SK-N-MC (cell line): ENCODE measurements at regions not wholly inside any gene's neighbourhood (a gene's known extent, or its start where the extent isn't known, plus 50 kb on each side); places are given as distances from the start of the nearest gene placed in this dataset.

Source experiments
- FOXP2 ChIP-seq: optimal IDR thresholded peaks from 2 replicates; pipeline ENCODE3; 2011; ENCODE audit warnings: mild to moderate bottlenecking, moderate library complexity; ENCODE audit not compliant: insufficient read depth; ENCODE audit errors: extremely low read length, control extremely low read depth
- POLR2AphosphoS5 ChIP-seq: IDR thresholded peaks from 2 replicates; pipeline ENCODE4 v1.6.1; 2012; ENCODE audit warnings: mild to moderate bottlenecking, low read depth, low read length, borderline replicate concordance

DNA sequence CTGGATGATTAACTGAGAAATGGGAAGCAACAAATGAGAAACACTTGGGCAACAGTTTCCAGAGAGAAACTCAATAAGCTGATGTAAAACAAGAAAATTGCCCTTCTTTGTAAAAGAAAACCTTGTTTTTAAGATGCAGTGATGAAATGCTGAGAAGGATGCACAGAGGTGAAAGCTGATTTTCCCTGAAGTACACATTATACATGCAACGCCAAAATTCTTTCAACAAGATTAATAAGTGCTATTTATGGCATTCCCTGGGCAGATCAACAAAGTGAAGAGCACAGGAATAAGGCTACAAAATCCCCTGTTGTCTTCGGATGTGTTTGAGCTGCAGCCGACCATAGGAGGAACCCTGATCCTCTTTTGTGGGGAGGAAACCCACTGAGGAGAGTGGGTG lies 208.0 kb upstream of the ANKH start:
- no peak for TF ChIP-seq POLR2AphosphoS5
- no peak for TF ChIP-seq FOXP2
